PFSK-1 (cell line): ENCODE measurements at regions not wholly inside any gene's neighbourhood (a gene's known extent, or its start where the extent isn't known, plus 50 kb on each side); places are given as distances from the start of the nearest gene placed in this dataset.

Experiments used
- FOXP2 ChIP-seq: optimal IDR thresholded peaks from 2 replicates; pipeline ENCODE3; 2011; ENCODE audit warnings: borderline replicate concordance, control low read depth, inconsistent platforms; ENCODE audit not compliant: insufficient read depth; ENCODE audit errors: extremely low read length, extremely low read depth
- TF ChIP-seq, protein P1 (sequence below), 2 experiments: IDR thresholded peaks; 2 replicates each; pipeline versions ENCODE4 v1.6.1 to v1.8.0; 2011 to 2012; ENCODE audit warnings: low read depth in 2 of 2, low read length in 2 of 2, control low read depth in 1 of 2, inconsistent platforms in 1 of 2, mild to moderate bottlenecking in 1 of 2, moderate library complexity in 1 of 2; ENCODE audit not compliant: insufficient read depth in 1 of 2

DNA sequence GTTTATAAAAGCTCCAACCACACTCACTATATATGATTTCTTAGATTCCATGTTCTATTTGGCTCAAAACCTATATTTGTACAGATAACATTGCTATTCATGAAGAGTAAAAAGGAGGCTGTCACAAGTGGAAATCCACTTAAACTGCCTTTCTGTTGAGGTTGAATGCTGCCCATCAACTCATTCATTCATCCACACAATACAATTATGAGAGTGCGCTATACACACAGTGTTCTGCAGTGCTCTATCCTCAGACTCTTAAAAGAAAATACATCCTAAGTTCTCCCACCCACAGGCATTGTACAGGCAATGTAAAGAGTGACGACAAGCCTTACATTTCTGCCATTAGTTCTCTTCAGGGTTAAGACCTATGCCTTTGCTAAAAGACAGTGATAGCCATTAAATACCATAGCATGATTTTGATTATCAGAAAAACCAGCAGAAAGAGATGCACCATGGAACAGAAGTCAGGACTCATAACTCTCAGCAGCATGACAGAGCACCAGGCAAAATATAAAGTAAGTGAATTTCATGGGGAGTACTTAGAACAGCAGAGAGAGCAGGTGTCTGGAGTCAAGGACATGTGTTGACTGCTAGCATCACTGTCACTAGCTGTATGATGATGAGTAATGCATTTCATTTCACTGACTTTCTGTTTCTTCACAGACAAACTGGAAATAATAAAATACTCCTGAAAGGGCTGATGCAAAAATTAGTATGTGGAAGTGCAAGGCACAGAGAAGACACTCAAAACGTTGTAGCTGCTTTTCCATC lies 218.0 kb downstream of the RBM26 start:
- TF ChIP-seq, protein P1, sequence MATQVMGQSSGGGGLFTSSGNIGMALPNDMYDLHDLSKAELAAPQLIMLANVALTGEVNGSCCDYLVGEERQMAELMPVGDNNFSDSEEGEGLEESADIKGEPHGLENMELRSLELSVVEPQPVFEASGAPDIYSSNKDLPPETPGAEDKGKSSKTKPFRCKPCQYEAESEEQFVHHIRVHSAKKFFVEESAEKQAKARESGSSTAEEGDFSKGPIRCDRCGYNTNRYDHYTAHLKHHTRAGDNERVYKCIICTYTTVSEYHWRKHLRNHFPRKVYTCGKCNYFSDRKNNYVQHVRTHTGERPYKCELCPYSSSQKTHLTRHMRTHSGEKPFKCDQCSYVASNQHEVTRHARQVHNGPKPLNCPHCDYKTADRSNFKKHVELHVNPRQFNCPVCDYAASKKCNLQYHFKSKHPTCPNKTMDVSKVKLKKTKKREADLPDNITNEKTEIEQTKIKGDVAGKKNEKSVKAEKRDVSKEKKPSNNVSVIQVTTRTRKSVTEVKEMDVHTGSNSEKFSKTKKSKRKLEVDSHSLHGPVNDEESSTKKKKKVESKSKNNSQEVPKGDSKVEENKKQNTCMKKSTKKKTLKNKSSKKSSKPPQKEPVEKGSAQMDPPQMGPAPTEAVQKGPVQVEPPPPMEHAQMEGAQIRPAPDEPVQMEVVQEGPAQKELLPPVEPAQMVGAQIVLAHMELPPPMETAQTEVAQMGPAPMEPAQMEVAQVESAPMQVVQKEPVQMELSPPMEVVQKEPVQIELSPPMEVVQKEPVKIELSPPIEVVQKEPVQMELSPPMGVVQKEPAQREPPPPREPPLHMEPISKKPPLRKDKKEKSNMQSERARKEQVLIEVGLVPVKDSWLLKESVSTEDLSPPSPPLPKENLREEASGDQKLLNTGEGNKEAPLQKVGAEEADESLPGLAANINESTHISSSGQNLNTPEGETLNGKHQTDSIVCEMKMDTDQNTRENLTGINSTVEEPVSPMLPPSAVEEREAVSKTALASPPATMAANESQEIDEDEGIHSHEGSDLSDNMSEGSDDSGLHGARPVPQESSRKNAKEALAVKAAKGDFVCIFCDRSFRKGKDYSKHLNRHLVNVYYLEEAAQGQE (IDR thresholded peaks at IDR 0.05; ENCODE audit: insufficient read depth in 1 of 2, low read depth in 2 of 2, low read length in 2 of 2): no peak
- no peak for TF ChIP-seq FOXP2
